Nephron (organoid): ENCODE measurements at regions not wholly inside any gene's neighbourhood (a gene's known extent, or its start where the extent isn't known, plus 50 kb on each side); places are given as distances from the start of the nearest gene placed in this dataset.
A peak's percentile ranks its signal among the peaks of the same experiment; 100 is the strongest.

ENCODE experiments used
- H3K27ac Mint-ChIP-seq, 3 experiments: 2 replicates each; pipeline ENCODE4 v1.8.0; 2020; ENCODE audit warnings: mixed read lengths in 3 of 3, mild to moderate bottlenecking in 2 of 3, moderate library complexity in 1 of 3
- H3K27me3 Mint-ChIP-seq: 2 replicates; pipeline ENCODE4 v1.8.0; 2021; ENCODE audit warnings: low read depth, mild to moderate bottlenecking, moderate library complexity, mixed read lengths
- H3K36me3 Mint-ChIP-seq: 2 replicates; pipeline ENCODE4 v1.8.0; 2020; ENCODE audit warnings: low read depth, mixed read lengths
- H3K4me1 Mint-ChIP-seq: 2 replicates; pipeline ENCODE4 v1.8.0; 2020; ENCODE audit warnings: mixed read lengths
- H3K4me3 Mint-ChIP-seq, 3 experiments: 2 replicates each; pipeline ENCODE4 v1.8.0; 2020; ENCODE audit warnings: mild to moderate bottlenecking in 3 of 3, mixed read lengths in 3 of 3, moderate library complexity in 2 of 3
- H3K9me3 Mint-ChIP-seq: 2 replicates; pipeline ENCODE4 v1.8.0; 2020; ENCODE audit warnings: mixed read lengths
- TF ChIP-seq, protein P1 (sequence below), 3 experiments: fragments of 200-600 bp; sonication (generic); IDR thresholded peaks; one replicate each; pipeline ENCODE4 v1.5.0; 2021; ENCODE audit warnings: antibody characterized with exemption in 3 of 3; ENCODE audit not compliant: unreplicated experiment in 3 of 3

GRCh38 chr9:90062982-90063381 is 458.2 kb downstream of the GADD45G start:
- H3K4me3 Mint-ChIP-seq = no peak overlapping the region
- TF ChIP-seq, protein P1, sequence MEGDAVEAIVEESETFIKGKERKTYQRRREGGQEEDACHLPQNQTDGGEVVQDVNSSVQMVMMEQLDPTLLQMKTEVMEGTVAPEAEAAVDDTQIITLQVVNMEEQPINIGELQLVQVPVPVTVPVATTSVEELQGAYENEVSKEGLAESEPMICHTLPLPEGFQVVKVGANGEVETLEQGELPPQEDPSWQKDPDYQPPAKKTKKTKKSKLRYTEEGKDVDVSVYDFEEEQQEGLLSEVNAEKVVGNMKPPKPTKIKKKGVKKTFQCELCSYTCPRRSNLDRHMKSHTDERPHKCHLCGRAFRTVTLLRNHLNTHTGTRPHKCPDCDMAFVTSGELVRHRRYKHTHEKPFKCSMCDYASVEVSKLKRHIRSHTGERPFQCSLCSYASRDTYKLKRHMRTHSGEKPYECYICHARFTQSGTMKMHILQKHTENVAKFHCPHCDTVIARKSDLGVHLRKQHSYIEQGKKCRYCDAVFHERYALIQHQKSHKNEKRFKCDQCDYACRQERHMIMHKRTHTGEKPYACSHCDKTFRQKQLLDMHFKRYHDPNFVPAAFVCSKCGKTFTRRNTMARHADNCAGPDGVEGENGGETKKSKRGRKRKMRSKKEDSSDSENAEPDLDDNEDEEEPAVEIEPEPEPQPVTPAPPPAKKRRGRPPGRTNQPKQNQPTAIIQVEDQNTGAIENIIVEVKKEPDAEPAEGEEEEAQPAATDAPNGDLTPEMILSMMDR (IDR thresholded peaks at IDR 0.05; ENCODE audit: unreplicated experiment in 3 of 3) = no peak

GRCh38 chr9:90064248-90064647 is 459.4 kb downstream of the GADD45G start:
- TF ChIP-seq, protein P1 (IDR thresholded peaks at IDR 0.05; ENCODE audit: unreplicated experiment in 3 of 3) = no peak
- Mint-ChIP-seq H3K4me1 (peaks cover 26% of the 10 kb centered on the region), H3K27ac (no peak overlapping the region), H3K27me3 (peaks cover 12% of the 10 kb centered on the region), H3K36me3 (no peaks in the 10 kb centered on the region), H3K4me3 (no peak overlapping the region), H3K9me3 (no peaks in the 10 kb centered on the region)

More at GRCh38 chr9:90062982-90063381, 458.2 kb downstream of the GADD45G start:
- H3K4me1 Mint-ChIP-seq = peaks cover 26% of the 10 kb centered on the region
- peaks cover 16% of the 10 kb centered on the region for H3K27me3 Mint-ChIP-seq
- no peak overlapping the region for H3K27ac Mint-ChIP-seq
- no peaks in the 10 kb centered on the region for H3K9me3 Mint-ChIP-seq
- H3K36me3 Mint-ChIP-seq = no peaks in the 10 kb centered on the region

DNA sequence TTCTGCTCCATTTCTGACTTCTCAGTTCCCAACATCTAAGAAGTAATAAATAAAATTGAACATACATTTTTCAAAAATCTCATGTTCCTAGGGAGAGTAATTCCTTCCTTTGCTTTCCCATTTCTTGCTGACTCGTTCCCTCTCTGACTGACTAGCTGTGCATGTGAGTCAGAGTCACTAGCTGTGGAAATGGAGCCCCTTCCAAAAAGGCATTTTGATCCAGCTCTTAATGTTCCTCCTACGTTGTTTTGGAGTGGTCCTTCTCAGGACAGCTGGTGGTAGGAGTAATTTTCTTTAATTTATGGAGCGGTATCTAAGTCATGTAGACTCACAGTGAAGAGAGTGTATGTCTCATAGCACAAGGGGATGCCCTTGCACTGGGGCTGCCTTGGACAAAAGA is 460.2 kb downstream of the GADD45G start:
- H3K4me1 Mint-ChIP-seq = peaks cover 26% of the 10 kb centered on the region
- no peaks in the 10 kb centered on the region for H3K9me3 Mint-ChIP-seq
- peaks cover 7% of the 10 kb centered on the region for H3K27me3 Mint-ChIP-seq
- TF ChIP-seq, protein P1 (IDR thresholded peaks at IDR 0.05; ENCODE audit: unreplicated experiment in 3 of 3) = no peak
- H3K4me3 Mint-ChIP-seq = no peak overlapping the region
- no peaks in the 10 kb centered on the region for H3K36me3 Mint-ChIP-seq
- H3K27ac Mint-ChIP-seq = peak overlapping the region in 2 of 3 experiments; percentile 20 to 43

GRCh38 chr9:90065851-90066250 is 461.0 kb downstream of the GADD45G start:
- peaks cover 8% of the 10 kb centered on the region for H3K27me3 Mint-ChIP-seq
- TF ChIP-seq, protein P1 (IDR thresholded peaks at IDR 0.05; ENCODE audit: unreplicated experiment in 3 of 3) = no peak
- no peaks in the 10 kb centered on the region for H3K9me3 Mint-ChIP-seq
- H3K4me1 Mint-ChIP-seq = peaks cover 22% of the 10 kb centered on the region
- H3K27ac Mint-ChIP-seq = no peak overlapping the region
- no peaks in the 10 kb centered on the region for H3K36me3 Mint-ChIP-seq
- no peak overlapping the region for H3K4me3 Mint-ChIP-seq

DNA sequence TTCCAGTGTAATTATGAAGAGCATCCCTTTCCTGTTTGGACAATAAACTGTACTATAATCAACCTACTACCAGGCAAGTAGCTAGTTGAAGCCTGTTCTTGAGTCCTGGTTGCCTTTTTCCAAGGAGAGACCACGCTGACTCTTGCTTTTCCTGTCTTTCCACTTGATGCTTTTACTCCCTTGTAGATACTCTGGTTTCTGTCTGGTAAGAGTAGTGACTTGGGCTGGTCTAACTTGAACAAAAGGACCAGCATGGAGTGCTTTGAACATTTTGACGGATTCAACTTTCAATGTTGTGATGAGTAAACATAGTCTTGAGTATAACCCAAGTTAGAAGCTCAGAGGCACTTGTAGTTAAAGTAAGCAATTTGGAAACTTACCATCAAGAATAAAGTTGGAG is 464.3 kb downstream of the GADD45G start:
- H3K27ac Mint-ChIP-seq = no peak overlapping the region
- no peak overlapping the region for H3K4me3 Mint-ChIP-seq
- TF ChIP-seq, protein P1 (IDR thresholded peaks at IDR 0.05; ENCODE audit: unreplicated experiment in 3 of 3) = no peak
- peaks cover 7% of the 10 kb centered on the region for H3K4me1 Mint-ChIP-seq
- H3K9me3 Mint-ChIP-seq = no peaks in the 10 kb centered on the region
- H3K36me3 Mint-ChIP-seq = no peaks in the 10 kb centered on the region
- peaks cover 19% of the 10 kb centered on the region for H3K27me3 Mint-ChIP-seq

- Mint-ChIP-seq H3K27me3 (peaks cover 15% of the 10 kb centered on the region), H3K27ac (no peak overlapping the region), H3K4me3 (no peak overlapping the region), H3K9me3 (no peaks in the 10 kb centered on the region), H3K36me3 (no peaks in the 10 kb centered on the region), H3K4me1 (peaks cover 2% of the 10 kb centered on the region)
- TF ChIP-seq, protein P1 (IDR thresholded peaks at IDR 0.05; ENCODE audit: unreplicated experiment in 3 of 3) = no peak
These were observed 465.2 kb downstream of the GADD45G start for GRCh38 chr9:90070056-90070455.
